ENCODE measurements at regions not wholly inside any gene's neighbourhood (a gene's known extent, or its start where the extent isn't known, plus 50 kb on each side); places are given as distances from the start of the nearest gene placed in this dataset.

GRCh38 chr6:25013246-25013645, 77.5 kb upstream of the RIPOR2 start:
- no peak for DNase-seq

GRCh38 chr6:25014369-25014768, 78.6 kb upstream of the RIPOR2 start:
- no peak for DNase-seq

- peak; percentile 39 for DNase-seq
These were observed 79.2 kb upstream of the RIPOR2 start for GRCh38 chr6:25014791-25015560.

GRCh38 chr6:25016014-25016720, 80.4 kb upstream of the RIPOR2 start:
- no peak for DNase-seq

GRCh38 chr6:25017486-25017885, 81.7 kb upstream of the RIPOR2 start:
- DNase-seq = no peak

- DNase-seq = peak; percentile 71
These were observed 82.3 kb upstream of the RIPOR2 start for GRCh38 chr6:25017932-25018567.

GRCh38 chr6:25018568-25018954, 82.8 kb upstream of the RIPOR2 start:
- DNase-seq = no peak

GRCh38 chr6:25022140-25022553, 86.4 kb upstream of the RIPOR2 start:
- no peak for DNase-seq

- DNase-seq = no peak
These were observed 88.0 kb upstream of the RIPOR2 start for GRCh38 chr6:25023781-25024180.

GRCh38 chr6:25024821-25025220, 89.1 kb upstream of the RIPOR2 start:
- no peak for DNase-seq

- no peak for DNase-seq
These were observed 89.6 kb upstream of the RIPOR2 start for GRCh38 chr6:25025248-25025918.

- DNase-seq = no peak
These were observed 90.2 kb upstream of the RIPOR2 start for GRCh38 chr6:25025919-25026301.

GRCh38 chr6:25026723-25027122, 91.0 kb upstream of the RIPOR2 start:
- DNase-seq = no peak

GRCh38 chr6:25027221-25027916, 91.6 kb upstream of the RIPOR2 start:
- DNase-seq = peak; percentile 71

GRCh38 chr6:25028328-25028727, 92.6 kb upstream of the RIPOR2 start:
- DNase-seq = no peak

GRCh38 chr6:25032934-25033333, 97.2 kb upstream of the RIPOR2 start:
- no peak for DNase-seq

GRCh38 chr6:25034431-25034921, 98.7 kb upstream of the RIPOR2 start:
- no peak for DNase-seq

GRCh38 chr6:25035174-25035511, 99.4 kb upstream of the RIPOR2 start:
- DNase-seq = no peak

GRCh38 chr6:25035512-25036435, 100.0 kb upstream of the RIPOR2 start:
- DNase-seq = no peak

GRCh38 chr6:25036461-25036860, 100.7 kb upstream of the RIPOR2 start:
- no peak for DNase-seq

GRCh38 chr6:25038300-25038699, 102.5 kb upstream of the RIPOR2 start:
- DNase-seq = no peak

GRCh38 chr6:25038999-25039398, 103.2 kb upstream of the RIPOR2 start:
- DNase-seq = no peak

Data from effector CD4-positive, alpha-beta T cell (primary cell).